T-helper 17 cell (primary cell): ENCODE measurements at regions not wholly inside any gene's neighbourhood (a gene's known extent, or its start where the extent isn't known, plus 50 kb on each side); places are given as distances from the start of the nearest gene placed in this dataset.

Experiments used
- ATAC-seq: fragments of 150-1000 bp; cut with Tn5 transposase; 2 replicates; pipeline ENCODE4 v1.10.0; 2021; ENCODE audit warnings: mild to moderate bottlenecking, moderate library complexity
- DNase-seq, 3 donors: peaks; one replicate each; pipeline versions ENCODE4 v3.0.0 to v3.0.0-alpha.2; 2020 to 2021
- H3K9me3 ChIP-seq: one replicate; pipeline ENCODE4 v1.7.0; 2013; ENCODE audit warnings: low read length, mild to moderate bottlenecking; ENCODE audit not compliant: control insufficient read depth, poor library complexity, severe bottlenecking
- H3K27ac Mint-ChIP-seq: one replicate; pipeline ENCODE4 v1.8.0; 2022; ENCODE audit warnings: mild to moderate bottlenecking, moderate library complexity, mixed read lengths
- H3K27me3 Mint-ChIP-seq: one replicate; pipeline ENCODE4 v1.8.0; 2022; ENCODE audit warnings: mixed read lengths
- H3K36me3 Mint-ChIP-seq: one replicate; pipeline ENCODE4 v1.8.0; 2022; ENCODE audit warnings: low read depth, mixed read lengths
- H3K4me1 Mint-ChIP-seq: one replicate; pipeline ENCODE4 v1.8.0; 2022; ENCODE audit warnings: mild to moderate bottlenecking, mixed read lengths
- H3K4me3 Mint-ChIP-seq: one replicate; pipeline ENCODE4 v1.8.0; 2022; ENCODE audit warnings: mild to moderate bottlenecking, moderate library complexity, mixed read lengths

DNA sequence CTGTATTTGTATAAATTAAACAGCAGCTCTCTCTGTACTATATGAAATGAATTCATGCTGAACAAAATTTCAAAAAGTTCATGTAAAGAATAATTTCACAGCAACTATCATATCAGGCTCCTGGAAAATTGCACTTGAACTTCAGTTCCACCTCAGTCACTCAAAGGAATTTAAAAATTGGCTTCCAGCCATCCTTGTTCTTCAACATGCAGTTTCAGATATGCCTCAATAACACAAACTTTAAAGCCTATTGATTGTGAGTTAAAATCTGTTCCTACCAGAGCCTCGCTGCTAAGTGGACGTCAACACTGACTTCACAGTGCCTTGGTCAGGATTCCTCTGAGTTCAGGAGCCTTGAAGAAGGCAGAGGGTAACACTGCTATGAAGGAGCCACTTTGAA, 418.7 kb upstream of the WWC1 start:
- Mint-ChIP-seq H3K4me3 (no peak overlapping the region), H3K36me3 (no peaks in the 10 kb centered on the region), H3K27ac (no peak overlapping the region), H3K4me1 (no peaks in the 10 kb centered on the region), H3K27me3 (peaks cover 5% of the 10 kb centered on the region)
- no peaks in the 10 kb centered on the region for H3K9me3 ChIP-seq
- no peak for ATAC-seq
- no peak for DNase-seq

DNA sequence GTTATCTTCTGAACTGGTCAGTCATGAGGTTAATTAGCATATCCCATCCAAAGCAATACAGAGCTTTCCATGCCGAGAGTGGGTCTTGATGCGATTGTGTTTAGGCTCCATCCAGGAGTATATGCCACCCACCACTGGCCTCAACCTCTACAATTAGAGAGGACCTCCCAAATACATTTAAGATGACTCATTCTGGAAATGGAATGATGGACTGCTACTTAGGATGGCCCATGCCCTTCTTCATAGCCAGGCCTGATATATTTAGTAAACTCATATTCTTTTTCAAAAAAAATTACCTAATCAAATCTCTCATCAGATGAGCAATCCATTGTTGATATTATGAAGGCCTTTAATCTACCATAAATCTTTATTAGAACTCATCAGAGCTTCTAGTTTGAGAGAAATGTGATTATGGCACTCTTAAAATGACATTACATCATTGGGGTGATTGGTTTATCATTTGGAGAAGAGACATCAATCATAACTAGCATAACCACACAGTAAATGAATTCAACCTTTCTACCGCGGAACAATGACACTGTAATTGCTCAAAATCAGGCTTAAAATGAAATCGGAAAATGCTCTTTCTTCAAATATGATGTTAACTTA, 414.2 kb upstream of the WWC1 start:
- DNase-seq (no peak), ATAC-seq (no peak)
- H3K4me3 Mint-ChIP-seq = no peak overlapping the region
- no peaks in the 10 kb centered on the region for H3K36me3 Mint-ChIP-seq
- no peak overlapping the region for H3K27ac Mint-ChIP-seq
- no peaks in the 10 kb centered on the region for H3K4me1 Mint-ChIP-seq
- H3K27me3 Mint-ChIP-seq = no peaks in the 10 kb centered on the region
- H3K9me3 ChIP-seq = no peaks in the 10 kb centered on the region

DNA sequence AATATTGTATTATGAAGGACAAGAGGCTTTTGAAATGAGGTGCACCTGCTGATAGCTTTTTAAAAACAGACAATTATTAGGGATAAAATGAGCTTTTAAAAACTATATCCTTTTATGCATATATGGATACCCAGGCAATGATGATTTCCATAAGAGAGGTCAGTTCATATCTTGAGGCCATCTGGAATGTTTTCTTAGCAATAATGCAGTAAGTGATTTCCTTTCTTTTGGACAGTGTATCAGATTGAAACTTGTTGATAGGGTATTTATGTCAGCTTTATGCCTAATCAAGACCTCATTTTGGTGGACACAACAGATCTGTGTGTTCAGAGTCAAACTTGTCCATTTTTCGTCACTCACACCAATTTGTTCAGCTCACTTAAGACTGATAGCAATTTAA, 413.5 kb upstream of the WWC1 start:
- H3K9me3 ChIP-seq = no peaks in the 10 kb centered on the region
- no peak for DNase-seq
- Mint-ChIP-seq H3K4me3 (no peak overlapping the region), H3K27me3 (no peaks in the 10 kb centered on the region), H3K36me3 (no peaks in the 10 kb centered on the region), H3K4me1 (no peaks in the 10 kb centered on the region), H3K27ac (no peak overlapping the region)
- ATAC-seq = no peak

DNA sequence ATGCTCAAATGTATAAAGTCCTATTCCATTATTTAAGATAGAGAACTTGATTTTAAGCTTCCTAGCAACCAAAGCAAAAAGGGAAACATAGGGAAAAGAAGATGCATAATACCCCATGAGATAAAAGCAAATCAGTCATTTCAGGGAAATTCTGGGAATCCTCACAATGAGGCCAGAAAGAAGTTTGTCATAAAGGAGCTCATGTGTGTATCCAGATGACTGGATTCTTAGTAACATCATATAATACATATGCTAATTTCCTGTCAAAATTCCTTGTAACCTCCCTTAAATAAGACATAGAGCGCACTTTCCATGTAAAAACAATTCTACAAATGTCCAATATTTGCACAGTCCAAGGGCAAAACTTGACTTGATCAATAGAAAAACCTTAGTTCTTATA, 411.0 kb upstream of the WWC1 start:
- ATAC-seq = no peak
- H3K9me3 ChIP-seq = no peaks in the 10 kb centered on the region
- Mint-ChIP-seq H3K36me3 (no peaks in the 10 kb centered on the region), H3K27ac (no peak overlapping the region), H3K4me3 (no peak overlapping the region), H3K4me1 (no peaks in the 10 kb centered on the region), H3K27me3 (no peaks in the 10 kb centered on the region)
- DNase-seq = no peak

DNA sequence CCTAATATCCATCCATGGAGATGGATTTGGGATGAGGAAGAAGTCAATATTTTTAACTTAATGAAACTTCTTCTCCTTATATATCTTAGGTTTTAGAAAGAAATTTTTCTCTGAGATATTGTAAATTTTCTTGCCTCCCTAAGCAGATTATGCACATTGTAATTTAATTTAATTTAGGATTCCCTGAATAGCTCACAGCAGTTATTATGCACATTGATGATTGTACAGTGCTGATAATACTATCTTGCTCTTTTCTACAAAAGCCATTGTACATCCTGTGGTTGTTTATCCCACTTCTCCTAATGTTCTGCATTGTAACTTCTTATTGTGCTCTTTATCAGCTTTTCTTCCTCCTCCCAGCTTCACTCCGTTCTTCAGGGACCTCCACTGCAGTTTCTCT, 410.4 kb upstream of the WWC1 start:
- ATAC-seq (no peak), DNase-seq (no peak)
- Mint-ChIP-seq H3K4me3 (no peak overlapping the region), H3K4me1 (no peaks in the 10 kb centered on the region), H3K36me3 (no peaks in the 10 kb centered on the region), H3K27me3 (no peaks in the 10 kb centered on the region), H3K27ac (no peak overlapping the region)
- no peaks in the 10 kb centered on the region for H3K9me3 ChIP-seq

DNA sequence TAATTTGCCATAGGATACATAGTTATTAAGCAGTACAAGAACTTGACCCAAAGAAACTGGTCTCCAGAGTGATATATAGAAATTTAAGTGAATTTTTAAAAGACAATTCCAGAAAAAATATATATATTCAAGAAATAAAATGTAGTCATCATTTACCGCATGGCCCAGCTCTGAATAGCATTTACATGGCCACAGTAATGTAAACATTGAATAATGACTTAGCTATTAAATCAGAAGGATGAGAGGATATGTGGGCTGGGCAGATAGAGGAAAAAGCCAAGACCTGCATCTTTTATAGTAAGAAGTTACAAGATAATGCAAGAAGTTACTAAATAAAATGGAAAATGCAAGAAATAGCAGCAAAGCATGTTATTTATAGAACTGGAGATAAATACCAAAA, 405.2 kb upstream of the WWC1 start:
- no peaks in the 10 kb centered on the region for H3K9me3 ChIP-seq
- Mint-ChIP-seq H3K27me3 (no peaks in the 10 kb centered on the region), H3K36me3 (no peaks in the 10 kb centered on the region), H3K4me3 (no peak overlapping the region), H3K27ac (no peak overlapping the region), H3K4me1 (no peaks in the 10 kb centered on the region)
- ATAC-seq = no peak
- no peak for DNase-seq

DNA sequence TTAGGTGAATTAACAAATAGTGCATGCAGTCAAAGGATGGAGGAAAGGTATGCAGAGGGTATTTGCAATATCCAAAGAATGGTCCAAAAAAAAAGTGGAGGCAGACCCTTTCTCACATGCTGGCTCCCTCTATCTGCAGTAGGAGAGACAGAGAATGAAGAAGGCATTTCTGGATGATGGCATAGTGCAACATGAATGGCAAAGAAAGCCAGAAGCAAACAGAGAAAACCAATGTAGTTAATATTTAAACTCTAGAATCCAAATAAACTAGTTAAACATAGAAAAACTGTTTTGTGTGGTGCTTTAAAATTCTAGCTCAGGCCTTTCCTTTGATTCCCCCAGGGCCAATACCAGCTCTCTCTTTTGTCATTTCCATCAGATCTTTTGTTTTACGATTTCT, 403.1 kb upstream of the WWC1 start:
- H3K27ac Mint-ChIP-seq = no peak overlapping the region
- H3K4me1 Mint-ChIP-seq = no peaks in the 10 kb centered on the region
- no peaks in the 10 kb centered on the region for H3K27me3 Mint-ChIP-seq
- no peaks in the 10 kb centered on the region for H3K36me3 Mint-ChIP-seq
- no peaks in the 10 kb centered on the region for H3K9me3 ChIP-seq
- ATAC-seq = no peak
- no peak overlapping the region for H3K4me3 Mint-ChIP-seq
- DNase-seq = no peak

DNA sequence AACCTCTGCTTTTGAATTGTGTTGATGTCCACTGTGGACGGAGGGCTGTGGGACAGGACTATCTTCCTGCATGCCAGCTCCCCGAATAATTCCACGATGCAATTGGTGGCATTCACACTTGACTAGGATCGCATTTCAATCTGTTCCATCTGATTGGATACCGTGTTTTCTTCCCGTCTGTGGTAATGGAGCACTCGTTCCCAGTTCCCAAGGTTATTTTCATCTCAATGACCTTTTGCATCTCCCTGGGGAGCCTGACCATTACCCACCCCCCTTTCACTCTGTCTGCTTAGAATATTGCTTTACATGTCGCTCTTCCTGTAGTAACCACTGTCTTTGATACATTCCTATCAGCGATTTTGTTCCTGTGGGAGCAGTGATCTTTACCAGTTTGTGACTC, 402.2 kb upstream of the WWC1 start:
- H3K27me3 Mint-ChIP-seq = no peaks in the 10 kb centered on the region
- no peaks in the 10 kb centered on the region for H3K9me3 ChIP-seq
- H3K36me3 Mint-ChIP-seq = peaks cover under 1% of the 10 kb centered on the region
- H3K4me1 Mint-ChIP-seq = no peaks in the 10 kb centered on the region
- H3K27ac Mint-ChIP-seq = no peak overlapping the region
- DNase-seq (no peak), ATAC-seq (no peak)
- no peak overlapping the region for H3K4me3 Mint-ChIP-seq

DNA sequence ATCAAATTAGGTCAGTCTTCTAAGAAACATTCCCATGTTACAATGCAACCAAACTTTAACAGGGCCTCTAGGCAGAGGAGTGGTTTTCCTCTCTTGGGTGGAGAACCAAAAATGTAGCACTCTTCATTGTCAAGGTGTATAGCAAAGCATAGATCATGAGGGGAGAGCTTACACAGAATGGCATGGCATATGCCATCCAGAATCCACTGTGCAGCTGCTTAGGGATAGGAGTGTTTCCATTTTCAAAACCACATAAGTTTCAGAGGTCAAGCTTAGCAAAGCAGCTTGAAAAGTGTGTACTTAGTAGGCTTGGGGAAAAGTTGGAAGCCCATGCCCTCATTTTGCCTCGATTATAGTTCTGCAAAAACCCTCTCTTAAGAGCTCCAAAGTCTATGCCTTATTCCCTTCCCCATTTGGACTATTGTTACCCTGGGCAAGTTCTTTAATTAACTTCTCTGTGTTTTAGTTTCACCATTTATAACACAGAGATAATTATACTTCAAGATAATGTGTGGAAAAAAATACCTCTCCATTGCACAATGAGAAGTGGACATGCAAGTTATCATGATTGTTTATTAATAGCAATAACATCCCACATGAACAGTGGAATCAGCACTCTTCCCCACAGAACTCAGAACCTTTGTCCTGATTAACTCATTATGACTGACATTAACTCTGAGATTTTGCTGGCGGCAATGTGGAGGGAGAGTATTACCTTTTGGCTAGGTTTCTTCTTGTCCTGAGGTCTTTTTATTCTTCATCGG, 398.9 kb upstream of the WWC1 start:
- Mint-ChIP-seq H3K27me3 (no peaks in the 10 kb centered on the region), H3K4me3 (no peak overlapping the region), H3K27ac (no peak overlapping the region), H3K36me3 (peaks cover 3% of the 10 kb centered on the region), H3K4me1 (no peaks in the 10 kb centered on the region)
- DNase-seq (no peak), ATAC-seq (no peak)
- no peaks in the 10 kb centered on the region for H3K9me3 ChIP-seq

DNA sequence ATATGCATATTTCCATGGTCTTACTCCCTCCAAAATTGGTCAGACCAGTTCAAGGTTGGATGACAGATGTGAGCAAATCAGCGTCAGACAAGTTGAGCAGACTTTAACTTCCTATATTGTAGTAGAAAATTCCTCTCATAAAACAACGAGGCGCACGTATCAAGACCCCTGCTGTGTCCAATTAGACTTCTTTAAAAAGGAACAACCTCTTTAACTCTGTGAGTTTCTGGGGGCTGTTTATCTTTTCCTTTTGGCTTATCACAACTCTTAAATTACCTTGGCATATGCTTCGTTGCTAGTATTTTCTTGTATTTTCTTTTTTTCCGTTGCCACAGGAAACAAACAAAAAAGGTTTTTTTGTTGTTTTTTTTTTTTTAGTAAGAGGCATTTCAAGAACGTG, 398.2 kb upstream of the WWC1 start:
- Mint-ChIP-seq H3K27me3 (no peaks in the 10 kb centered on the region), H3K4me1 (no peaks in the 10 kb centered on the region), H3K36me3 (peaks cover 3% of the 10 kb centered on the region), H3K27ac (no peak overlapping the region), H3K4me3 (no peak overlapping the region)
- DNase-seq = no peak
- H3K9me3 ChIP-seq = no peaks in the 10 kb centered on the region
- no peak for ATAC-seq

DNA sequence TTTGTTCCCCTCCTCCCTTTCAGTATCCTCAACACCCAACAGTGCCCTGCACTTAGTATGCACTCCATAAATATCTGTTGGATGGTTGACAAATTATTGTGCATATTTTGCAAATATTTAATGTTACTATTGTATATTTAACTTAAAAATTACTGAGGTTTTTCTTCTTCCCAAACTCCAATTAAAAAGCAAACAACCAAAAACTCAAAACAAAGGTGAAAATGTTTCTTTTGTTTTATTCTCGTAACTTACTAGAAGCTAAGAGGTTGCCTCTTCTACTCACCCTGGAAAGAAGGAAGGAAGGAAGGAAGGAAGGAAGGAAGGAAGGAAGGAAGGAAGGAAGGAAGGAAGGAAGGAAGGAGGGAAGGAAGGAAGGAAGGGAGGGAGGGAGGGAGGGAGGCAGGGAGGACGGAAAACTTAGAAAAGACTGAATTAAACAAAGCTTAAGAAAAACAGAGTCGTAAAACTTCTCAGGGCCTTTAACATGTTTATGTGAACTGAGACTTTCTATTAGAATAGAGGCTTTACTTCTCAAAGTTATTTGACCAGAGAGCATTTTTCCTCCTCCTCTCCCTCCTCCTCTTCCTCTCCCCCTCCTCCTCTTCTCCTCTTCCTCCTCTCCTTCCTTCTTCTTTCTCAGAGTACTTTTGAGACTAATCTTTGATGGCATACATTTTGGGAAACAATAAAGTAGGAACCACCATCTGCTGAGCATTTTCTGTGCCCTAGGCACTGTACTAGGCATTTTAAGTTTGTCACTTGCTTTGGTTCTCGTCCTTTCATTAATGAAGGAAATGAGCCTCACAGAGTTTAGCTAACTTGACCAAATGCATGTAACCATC, 396.6 kb upstream of the WWC1 start:
- peaks cover 3% of the 10 kb centered on the region for H3K36me3 Mint-ChIP-seq

DNA sequence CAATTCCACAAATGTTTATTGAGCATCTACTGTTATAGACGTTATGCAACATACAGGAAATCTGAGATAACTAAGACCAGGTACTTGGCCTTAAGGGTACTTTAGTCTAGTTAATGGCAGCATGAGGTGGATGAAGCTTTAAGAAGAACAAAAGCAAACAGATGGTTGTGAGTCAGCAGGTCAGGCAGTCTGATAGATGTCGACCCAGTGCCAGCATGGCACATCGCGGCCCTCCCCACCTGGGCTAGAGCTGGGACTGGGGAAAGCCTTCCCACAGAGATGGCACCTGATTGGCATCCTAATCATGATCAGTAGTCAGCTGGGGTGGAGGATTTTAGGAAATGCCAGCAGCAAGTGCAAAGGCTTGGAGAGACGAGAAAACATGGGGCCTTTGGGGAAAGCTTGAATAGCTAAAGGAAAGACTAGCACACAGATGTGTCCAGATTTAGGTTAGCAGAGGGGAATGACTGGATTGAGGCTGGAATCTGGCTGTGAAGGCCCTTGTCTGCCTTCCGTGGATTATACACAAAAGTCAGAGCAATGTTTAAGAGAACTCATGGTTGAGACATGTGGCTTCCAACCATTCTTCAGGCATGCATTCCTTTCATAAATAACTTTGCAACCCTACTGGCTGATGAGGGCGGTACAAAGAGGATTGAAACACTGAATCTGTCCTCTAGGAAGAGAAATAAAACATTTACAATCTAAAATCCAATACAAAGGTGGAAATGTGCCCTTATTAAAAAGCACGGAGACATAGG, 395.4 kb upstream of the WWC1 start:
- H3K4me3 Mint-ChIP-seq = no peak overlapping the region
- H3K27me3 Mint-ChIP-seq = no peaks in the 10 kb centered on the region
- DNase-seq (no peak), ATAC-seq (no peak)
- H3K36me3 Mint-ChIP-seq = peaks cover 3% of the 10 kb centered on the region
- H3K9me3 ChIP-seq = no peaks in the 10 kb centered on the region
- H3K27ac Mint-ChIP-seq = no peak overlapping the region
- H3K4me1 Mint-ChIP-seq = no peaks in the 10 kb centered on the region

More for the DNA sequence above, 396.6 kb upstream of the WWC1 start:
- Mint-ChIP-seq H3K27ac (no peak overlapping the region), H3K27me3 (no peaks in the 10 kb centered on the region), H3K4me3 (no peak overlapping the region), H3K4me1 (no peaks in the 10 kb centered on the region)
- DNase-seq (no peak), ATAC-seq (no peak)
- no peaks in the 10 kb centered on the region for H3K9me3 ChIP-seq

DNA sequence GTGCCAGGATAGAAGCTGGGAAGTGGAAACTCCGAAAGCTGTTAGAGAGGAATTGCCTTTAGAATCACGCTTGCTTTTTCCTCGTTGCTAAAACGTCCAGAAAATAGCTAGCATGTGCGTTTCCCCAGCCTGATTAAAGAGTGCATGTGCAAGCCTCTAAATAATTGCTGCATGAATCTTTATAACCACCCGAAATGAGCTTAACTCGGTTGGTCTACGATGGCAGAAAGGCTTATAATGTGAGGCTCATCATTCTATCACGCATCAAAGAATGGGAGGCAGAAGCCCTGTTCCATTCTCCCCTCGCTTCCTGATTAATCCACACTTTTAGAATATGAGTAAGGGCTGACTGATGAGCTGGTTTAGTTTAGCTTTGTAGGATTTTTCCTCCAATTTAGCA, 394.6 kb upstream of the WWC1 start:
- Mint-ChIP-seq H3K4me1 (no peaks in the 10 kb centered on the region), H3K27me3 (no peaks in the 10 kb centered on the region), H3K27ac (no peak overlapping the region), H3K4me3 (no peak overlapping the region), H3K36me3 (peaks cover 3% of the 10 kb centered on the region)
- ATAC-seq = no peak
- no peaks in the 10 kb centered on the region for H3K9me3 ChIP-seq
- DNase-seq = no peak
